Lung (tissue), 11 donors: ENCODE measurements at regions not wholly inside any gene's neighbourhood (a gene's known extent, or its start where the extent isn't known, plus 50 kb on each side); places are given as distances from the start of the nearest gene placed in this dataset.

ENCODE experiments used
- ATAC-seq: fragments of 200-7000 bp; cut with Tn5 transposase; one replicate; pipeline ENCODE4 v1.9.1; 2020; ENCODE audit warnings: moderate number of reproducible peaks; ENCODE audit not compliant: insufficient read depth, low FRiP score
- DNase-seq, 3 donors: peaks; one replicate each; pipeline ENCODE4 v3.0.0-alpha.2; 2013 to 2017
- H3K27ac ChIP-seq, 2 donors: one replicate each; pipeline ENCODE4 v1.5.1; 2013; ENCODE audit warnings: mild to moderate bottlenecking in 2 of 2, moderate library complexity in 2 of 2, control low read depth in 1 of 2, inconsistent platforms in 1 of 2, low read depth in 1 of 2, low read length in 1 of 2
- H3K27me3 ChIP-seq, 3 donors: one replicate each; pipeline ENCODE4 v1.5.1; 2013; ENCODE audit warnings: low read length in 2 of 3; ENCODE audit not compliant: control insufficient read depth in 3 of 3, insufficient read depth in 3 of 3
- H3K36me3 ChIP-seq, 4 donors: one replicate each; pipeline ENCODE4 v1.5.1; 2013; ENCODE audit warnings: low read length in 4 of 4, mild to moderate bottlenecking in 1 of 4, moderate library complexity in 1 of 4; ENCODE audit not compliant: control insufficient read depth in 4 of 4, insufficient read depth in 4 of 4
- H3K4me1 ChIP-seq, 5 donors: one replicate each; pipeline ENCODE4 v1.5.1; 2013; ENCODE audit warnings: low read length in 5 of 5, mild to moderate bottlenecking in 2 of 5, moderate library complexity in 1 of 5; ENCODE audit not compliant: control insufficient read depth in 5 of 5, insufficient read depth in 5 of 5
- H3K4me3 ChIP-seq: one replicate; pipeline ENCODE4 v1.5.1; 2013; ENCODE audit warnings: mild to moderate bottlenecking, control low read depth, moderate library complexity
- H3K9ac ChIP-seq, 2 donors: one replicate each; pipeline ENCODE4 v1.5.1; 2013; ENCODE audit warnings: low read length in 2 of 2, control low read depth in 1 of 2; ENCODE audit not compliant: insufficient read depth in 1 of 2
- H3K9me3 ChIP-seq, 4 donors: one replicate each; pipeline ENCODE4 v1.5.1; 2013; ENCODE audit warnings: low read length in 3 of 4, mild to moderate bottlenecking in 1 of 4, moderate library complexity in 1 of 4; ENCODE audit not compliant: control insufficient read depth in 4 of 4, insufficient read depth in 3 of 4
- CTCF ChIP-seq: IDR thresholded peaks from 2 replicates; pipeline ENCODE4 v1.5.1; 2012; ENCODE audit warnings: mild to moderate bottlenecking; ENCODE audit errors: control extremely low read depth, extremely low read depth
- WGBS, 2 donors: extraction: QIAGEN DNeasy Blood & Tissue Kit; methylation state at CpG; one replicate each; pipeline ENCODE4 v1.1.7; 2013; 5-methylcytosine and 5-hydroxymethylcytosine counted together
- donor health status: control.
- donor health status: control.
- donor health status: Bipolar disorder and iron deficiency.
- donor health status: healthy.
- donor health status: DM: yes; HTN: yes; CAD: no.

- Histone ChIP-seq H3K9me3 (peaks cover 0 to 6% (median 0%) of the 10 kb centered on the region in 4 donors), H3K27ac (no peak overlapping the region), H3K36me3 (no peaks in the 10 kb centered on the region), H3K4me3 (no peak overlapping the region), H3K4me1 (peaks cover 0 to 13% (median 2%) of the 10 kb centered on the region in 5 donors), H3K27me3 (no peaks in the 10 kb centered on the region), H3K9ac (no peak overlapping the region)
- WGBS, 2 donors = 91 to 100% methylated on average over 2 of the region's 2 CpGs
- no peak for TF ChIP-seq CTCF
- no peak for DNase-seq
- ATAC-seq = no peak
These were observed 94.0 kb upstream of the RAB3GAP2 start for GRCh38 chr1:220366269-220366668.

- no peak overlapping the region for H3K9ac ChIP-seq
- no peak overlapping the region for H3K27ac ChIP-seq
- no peaks in the 10 kb centered on the region for H3K36me3 ChIP-seq
- H3K4me1 ChIP-seq = peaks cover 0 to 3% (median 0%) of the 10 kb centered on the region in 5 donors
- no peak for ATAC-seq
- H3K9me3 ChIP-seq = peaks cover 0 to 5% (median 0%) of the 10 kb centered on the region in 4 donors
- no peak overlapping the region for H3K4me3 ChIP-seq
- no peak for TF ChIP-seq CTCF
- WGBS, 2 donors = 68 to 75% methylated on average over 5 of the region's 5 CpGs
- DNase-seq = no peak
- H3K27me3 ChIP-seq = no peaks in the 10 kb centered on the region
These were observed 91.1 kb upstream of the RAB3GAP2 start for GRCh38 chr1:220363196-220363837.

GRCh38 chr1:220356981-220357850, 85.0 kb upstream of the RAB3GAP2 start:
- DNase-seq (no peak), ATAC-seq (no peak)
- TF ChIP-seq CTCF = no peak
- H3K27me3 ChIP-seq = no peaks in the 10 kb centered on the region
- H3K27ac ChIP-seq = peak overlapping the region in 1 of 2 donors; percentile 45
- H3K36me3 ChIP-seq = no peaks in the 10 kb centered on the region
- no peaks in the 10 kb centered on the region for H3K4me1 ChIP-seq
- no peak overlapping the region for H3K4me3 ChIP-seq
- 91 to 94% methylated on average over 6 of the region's 6 CpGs for WGBS, 2 donors
- no peaks in the 10 kb centered on the region for H3K9me3 ChIP-seq
- no peak overlapping the region for H3K9ac ChIP-seq
